ENCODE measurements at regions not wholly inside any gene's neighbourhood (a gene's known extent, or its start where the extent isn't known, plus 50 kb on each side); places are given as distances from the start of the nearest gene placed in this dataset.

GRCh38 chr9:16106021-16106571 lies 553.3 kb downstream of the CCDC171 start:
- TF ChIP-seq CTCF (IDR thresholded peaks at IDR 0.05) (no peak), POLR2A (IDR thresholded peaks at IDR 0.05) (no peak)

All from esophagus squamous epithelium (tissue), 4 donors.